Fibroblast of the aortic adventitia (primary cell): ENCODE measurements at regions not wholly inside any gene's neighbourhood (a gene's known extent, or its start where the extent isn't known, plus 50 kb on each side); places are given as distances from the start of the nearest gene placed in this dataset.

Experiments
- DNase-seq: peaks from one replicate; pipeline ENCODE4 v3.0.0-alpha.2; 2010; ENCODE audit warnings: low read depth
- H3K4me3 ChIP-seq: 2 replicates; pipeline ENCODE4 v1.5.1; 2011; ENCODE audit warnings: low read depth, mild to moderate bottlenecking, control low read depth, low read length, moderate library complexity
- CTCF ChIP-seq: IDR thresholded peaks from 2 replicates; pipeline ENCODE4 v1.5.1; 2011; ENCODE audit warnings: mild to moderate bottlenecking, low read length, control low read depth, inconsistent platforms; ENCODE audit not compliant: insufficient read depth

- peak; percentile 18 for DNase-seq
- H3K4me3 ChIP-seq, result no peak overlapping the region
- TF ChIP-seq CTCF, result no peak
Observed at GRCh38 chr3:127484601-127485388, 105.7 kb downstream of the TPRA1 start.

GRCh38 chr3:127483902-127484591 is 106.5 kb downstream of the TPRA1 start:
- H3K4me3 ChIP-seq, result no peak overlapping the region
- TF ChIP-seq CTCF, result no peak
- no peak for DNase-seq

- H3K4me3 ChIP-seq, result no peak overlapping the region
- no peak for TF ChIP-seq CTCF
- DNase-seq, result no peak
Observed at GRCh38 chr3:127483005-127483641, 107.4 kb downstream of the TPRA1 start.

- TF ChIP-seq CTCF, result no peak
- no peak overlapping the region for H3K4me3 ChIP-seq
- DNase-seq, result peak; percentile 9
Observed at GRCh38 chr3:127482216-127483004, 108.1 kb downstream of the TPRA1 start.

GRCh38 chr3:127480196-127480954 is 110.2 kb downstream of the TPRA1 start:
- DNase-seq, result no peak
- no peak for TF ChIP-seq CTCF
- no peak overlapping the region for H3K4me3 ChIP-seq

GRCh38 chr3:127479449-127479848 is 111.1 kb downstream of the TPRA1 start:
- no peak for TF ChIP-seq CTCF
- H3K4me3 ChIP-seq, result no peak overlapping the region
- DNase-seq, result no peak
